ENCODE measurements at regions not wholly inside any gene's neighbourhood (a gene's known extent, or its start where the extent isn't known, plus 50 kb on each side); places are given as distances from the start of the nearest gene placed in this dataset.

GRCh38 chr2:195480121-195480520 lies 176.9 kb upstream of the SLC39A10 start:
- intact Hi-C loops (cut with micrococcal nuclease) = no loop called here
- Histone ChIP-seq H3K27me3 (replicated peaks in 1 of 4; ENCODE audit: control extremely low read depth in 1 of 4, control insufficient read depth in 3 of 4, insufficient read depth in 4 of 4, low read length in 3 of 4) (no peaks in the 10 kb centered on the region), H3K27ac (ENCODE audit: low read length in 2 of 2) (no peak overlapping the region), H3K4me1 (ENCODE audit: control insufficient read depth in 2 of 2, insufficient read depth in 2 of 2, low read length in 2 of 2) (peaks cover 6 to 7% of the 10 kb centered on the region in 2 donors), H3K4me2 (replicated peaks; ENCODE audit: low read depth, low read length, poor library complexity, severe bottlenecking) (no peak overlapping the region), H3K36me3 (replicated peaks in 1 of 2; ENCODE audit: control extremely low read depth in 1 of 2, control insufficient read depth in 1 of 2, extremely low read depth in 1 of 2, insufficient read depth in 2 of 2, low read length in 1 of 2) (peaks cover 0 to under 1% of the 10 kb centered on the region in 2 experiments), H4K20me1 (ENCODE audit: control insufficient read depth, insufficient read depth, low read length, poor library complexity, severe bottlenecking) (no peaks in the 10 kb centered on the region), H3K79me2 (ENCODE audit: control insufficient read depth, insufficient read depth, low read length) (no peaks in the 10 kb centered on the region), H3K9ac (ENCODE audit: low read length) (no peak overlapping the region), H3K4me3 (ENCODE audit: control extremely low read depth in 1 of 5, extremely low read depth in 1 of 5, insufficient read depth in 1 of 5, low read depth in 2 of 5, low read length in 4 of 5) (no peak overlapping the region), H3K9me3 (ENCODE audit: control extremely low read depth in 1 of 3, control insufficient read depth in 2 of 3, insufficient read depth in 1 of 3, low read length in 2 of 3) (no peaks in the 10 kb centered on the region), H2AFZ (ENCODE audit: insufficient read depth, low read depth, low read length, poor library complexity, severe bottlenecking) (no peak overlapping the region)
- H3K9me3 Mint-ChIP-seq (ENCODE audit: insufficient read depth) = peaks cover 3% of the 10 kb centered on the region
- H3K4me1 Mint-ChIP-seq = peaks cover 11% of the 10 kb centered on the region
- TF ChIP-seq EZH2 (IDR thresholded peaks at IDR 0.05; ENCODE audit: borderline replicate concordance, insufficient read depth, low read depth, low read length, poor library complexity, severe bottlenecking) (no peak), CTCF (IDR thresholded peaks at IDR 0.05) (no peak)
- ATAC-seq (ENCODE audit: low read depth) (no peak), DNase-seq (no peak)
- POLR2A ChIA-PET = no interaction called here
- H3K4me3 Mint-ChIP-seq = no peak overlapping the region
- H3K27me3 Mint-ChIP-seq = no peaks in the 10 kb centered on the region
- CTCF ChIA-PET = no interaction called here
- no peak overlapping the region for H3K27ac Mint-ChIP-seq

DNA sequence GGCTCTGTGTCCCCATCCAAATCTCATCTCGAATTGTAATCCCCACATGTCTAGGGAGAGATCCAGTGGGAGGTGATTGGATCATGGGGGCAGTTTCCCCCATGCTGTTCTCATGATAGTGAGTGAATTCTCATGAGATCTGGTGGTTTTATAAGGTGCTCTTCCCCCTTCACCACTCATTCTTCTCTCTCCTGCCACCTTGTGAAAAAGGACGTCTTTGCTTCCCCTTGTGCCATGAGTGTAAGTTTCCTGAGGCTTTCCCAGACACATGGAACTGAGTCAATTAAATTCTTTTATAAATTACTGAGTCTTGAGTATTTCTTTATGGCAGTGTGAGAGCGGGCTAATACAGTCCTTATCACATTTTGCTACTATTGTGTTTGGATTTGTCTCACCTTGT lies 177.6 kb upstream of the SLC39A10 start:
- no peak overlapping the region for H3K27ac Mint-ChIP-seq
- H3K36me3 ChIP-seq (replicated peaks in 1 of 2; ENCODE audit: control extremely low read depth in 1 of 2, control insufficient read depth in 1 of 2, extremely low read depth in 1 of 2, insufficient read depth in 2 of 2, low read length in 1 of 2) = no peaks in the 10 kb centered on the region
- peaks cover 11% of the 10 kb centered on the region for H3K4me1 Mint-ChIP-seq
- H2AFZ ChIP-seq (ENCODE audit: insufficient read depth, low read depth, low read length, poor library complexity, severe bottlenecking) = no peak overlapping the region
- ATAC-seq (ENCODE audit: low read depth) (no peak), DNase-seq (no peak)
- H3K4me3 Mint-ChIP-seq = no peak overlapping the region
- no peaks in the 10 kb centered on the region for H3K9me3 ChIP-seq (ENCODE audit: control extremely low read depth in 1 of 3, control insufficient read depth in 2 of 3, insufficient read depth in 1 of 3, low read length in 2 of 3)
- H3K27ac ChIP-seq (ENCODE audit: low read length in 2 of 2) = no peak overlapping the region
- H3K4me3 ChIP-seq (ENCODE audit: control extremely low read depth in 1 of 5, extremely low read depth in 1 of 5, insufficient read depth in 1 of 5, low read depth in 2 of 5, low read length in 4 of 5) = no peak overlapping the region
- H3K4me1 ChIP-seq (ENCODE audit: control insufficient read depth in 2 of 2, insufficient read depth in 2 of 2, low read length in 2 of 2) = peaks cover 6 to 7% of the 10 kb centered on the region in 2 donors
- intact Hi-C loops (cut with micrococcal nuclease) = no loop called here
- TF ChIP-seq CTCF (IDR thresholded peaks at IDR 0.05) (no peak), EZH2 (IDR thresholded peaks at IDR 0.05; ENCODE audit: borderline replicate concordance, insufficient read depth, low read depth, low read length, poor library complexity, severe bottlenecking) (no peak)
- no peaks in the 10 kb centered on the region for H3K27me3 Mint-ChIP-seq
- ChIA-PET CTCF (no interaction called here), POLR2A (no interaction called here)
- WGBS (ENCODE audit: insufficient coverage) = no CpG with 5 or more reads among the region's 3 CpGs
- no peak overlapping the region for H3K4me2 ChIP-seq (replicated peaks; ENCODE audit: low read depth, low read length, poor library complexity, severe bottlenecking)
- no peaks in the 10 kb centered on the region for H3K27me3 ChIP-seq (replicated peaks in 1 of 4; ENCODE audit: control extremely low read depth in 1 of 4, control insufficient read depth in 3 of 4, insufficient read depth in 4 of 4, low read length in 3 of 4)
- H3K79me2 ChIP-seq (ENCODE audit: control insufficient read depth, insufficient read depth, low read length) = no peaks in the 10 kb centered on the region
- no peaks in the 10 kb centered on the region for H4K20me1 ChIP-seq (ENCODE audit: control insufficient read depth, insufficient read depth, low read length, poor library complexity, severe bottlenecking)
- peaks cover 3% of the 10 kb centered on the region for H3K9me3 Mint-ChIP-seq (ENCODE audit: insufficient read depth)
- H3K9ac ChIP-seq (ENCODE audit: low read length) = no peak overlapping the region

All from B cell (primary cell).